ENCODE measurements at regions not wholly inside any gene's neighbourhood (a gene's known extent, or its start where the extent isn't known, plus 50 kb on each side); places are given as distances from the start of the nearest gene placed in this dataset.

GRCh38 chr6:21931641-21932335, 338.2 kb downstream of the SOX4 start:
- TF ChIP-seq, protein P1, sequence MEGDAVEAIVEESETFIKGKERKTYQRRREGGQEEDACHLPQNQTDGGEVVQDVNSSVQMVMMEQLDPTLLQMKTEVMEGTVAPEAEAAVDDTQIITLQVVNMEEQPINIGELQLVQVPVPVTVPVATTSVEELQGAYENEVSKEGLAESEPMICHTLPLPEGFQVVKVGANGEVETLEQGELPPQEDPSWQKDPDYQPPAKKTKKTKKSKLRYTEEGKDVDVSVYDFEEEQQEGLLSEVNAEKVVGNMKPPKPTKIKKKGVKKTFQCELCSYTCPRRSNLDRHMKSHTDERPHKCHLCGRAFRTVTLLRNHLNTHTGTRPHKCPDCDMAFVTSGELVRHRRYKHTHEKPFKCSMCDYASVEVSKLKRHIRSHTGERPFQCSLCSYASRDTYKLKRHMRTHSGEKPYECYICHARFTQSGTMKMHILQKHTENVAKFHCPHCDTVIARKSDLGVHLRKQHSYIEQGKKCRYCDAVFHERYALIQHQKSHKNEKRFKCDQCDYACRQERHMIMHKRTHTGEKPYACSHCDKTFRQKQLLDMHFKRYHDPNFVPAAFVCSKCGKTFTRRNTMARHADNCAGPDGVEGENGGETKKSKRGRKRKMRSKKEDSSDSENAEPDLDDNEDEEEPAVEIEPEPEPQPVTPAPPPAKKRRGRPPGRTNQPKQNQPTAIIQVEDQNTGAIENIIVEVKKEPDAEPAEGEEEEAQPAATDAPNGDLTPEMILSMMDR (IDR thresholded peaks at IDR 0.05; ENCODE audit: low read depth, low read length, missing input control): no peak
- TF ChIP-seq ZBTB33 (IDR thresholded peaks at IDR 0.05) (no peak), JUND (IDR thresholded peaks at IDR 0.05) (no peak), SP1 (IDR thresholded peaks at IDR 0.05) (no peak), FOXA1 (IDR thresholded peaks at IDR 0.05) (no peak), EGR1 (IDR thresholded peaks at IDR 0.05; ENCODE audit: low read depth in 2 of 2) (no peak), TAF1 (conservative IDR thresholded peaks at IDR 0.05) (no peak), GABPA (IDR thresholded peaks at IDR 0.05 in 1 of 2, conservative IDR thresholded peaks at IDR 0.05 in 1 of 2) (no peak), HNF4A (conservative IDR thresholded peaks at IDR 0.05) (no peak), RAD21 (IDR thresholded peaks at IDR 0.05) (no peak)
- TF ChIP-seq, protein P2, sequence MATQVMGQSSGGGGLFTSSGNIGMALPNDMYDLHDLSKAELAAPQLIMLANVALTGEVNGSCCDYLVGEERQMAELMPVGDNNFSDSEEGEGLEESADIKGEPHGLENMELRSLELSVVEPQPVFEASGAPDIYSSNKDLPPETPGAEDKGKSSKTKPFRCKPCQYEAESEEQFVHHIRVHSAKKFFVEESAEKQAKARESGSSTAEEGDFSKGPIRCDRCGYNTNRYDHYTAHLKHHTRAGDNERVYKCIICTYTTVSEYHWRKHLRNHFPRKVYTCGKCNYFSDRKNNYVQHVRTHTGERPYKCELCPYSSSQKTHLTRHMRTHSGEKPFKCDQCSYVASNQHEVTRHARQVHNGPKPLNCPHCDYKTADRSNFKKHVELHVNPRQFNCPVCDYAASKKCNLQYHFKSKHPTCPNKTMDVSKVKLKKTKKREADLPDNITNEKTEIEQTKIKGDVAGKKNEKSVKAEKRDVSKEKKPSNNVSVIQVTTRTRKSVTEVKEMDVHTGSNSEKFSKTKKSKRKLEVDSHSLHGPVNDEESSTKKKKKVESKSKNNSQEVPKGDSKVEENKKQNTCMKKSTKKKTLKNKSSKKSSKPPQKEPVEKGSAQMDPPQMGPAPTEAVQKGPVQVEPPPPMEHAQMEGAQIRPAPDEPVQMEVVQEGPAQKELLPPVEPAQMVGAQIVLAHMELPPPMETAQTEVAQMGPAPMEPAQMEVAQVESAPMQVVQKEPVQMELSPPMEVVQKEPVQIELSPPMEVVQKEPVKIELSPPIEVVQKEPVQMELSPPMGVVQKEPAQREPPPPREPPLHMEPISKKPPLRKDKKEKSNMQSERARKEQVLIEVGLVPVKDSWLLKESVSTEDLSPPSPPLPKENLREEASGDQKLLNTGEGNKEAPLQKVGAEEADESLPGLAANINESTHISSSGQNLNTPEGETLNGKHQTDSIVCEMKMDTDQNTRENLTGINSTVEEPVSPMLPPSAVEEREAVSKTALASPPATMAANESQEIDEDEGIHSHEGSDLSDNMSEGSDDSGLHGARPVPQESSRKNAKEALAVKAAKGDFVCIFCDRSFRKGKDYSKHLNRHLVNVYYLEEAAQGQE (IDR thresholded peaks at IDR 0.05): no peak
- TF ChIP-seq, protein P3, sequence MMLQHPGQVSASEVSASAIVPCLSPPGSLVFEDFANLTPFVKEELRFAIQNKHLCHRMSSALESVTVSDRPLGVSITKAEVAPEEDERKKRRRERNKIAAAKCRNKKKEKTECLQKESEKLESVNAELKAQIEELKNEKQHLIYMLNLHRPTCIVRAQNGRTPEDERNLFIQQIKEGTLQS (IDR thresholded peaks at IDR 0.05): no peak
- TF ChIP-seq, protein P4, sequence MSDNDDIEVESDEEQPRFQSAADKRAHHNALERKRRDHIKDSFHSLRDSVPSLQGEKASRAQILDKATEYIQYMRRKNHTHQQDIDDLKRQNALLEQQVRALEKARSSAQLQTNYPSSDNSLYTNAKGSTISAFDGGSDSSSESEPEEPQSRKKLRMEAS (IDR thresholded peaks at IDR 0.05): no peak
